Epithelial cell of proximal tubule (primary cell): ENCODE measurements at regions not wholly inside any gene's neighbourhood (a gene's known extent, or its start where the extent isn't known, plus 50 kb on each side); places are given as distances from the start of the nearest gene placed in this dataset.
A peak's percentile ranks its signal among the peaks of the same experiment; 100 is the strongest.

Experiments
- DNase-seq: peaks from one replicate; pipeline ENCODE4 v3.0.0-alpha.2; 2011; ENCODE audit warnings: low read depth
- H3K4me3 ChIP-seq: 2 replicates; pipeline ENCODE4 v1.5.1; 2011; ENCODE audit warnings: low read depth, mild to moderate bottlenecking, low read length
- CTCF ChIP-seq: conservative IDR thresholded peaks from 2 replicates; pipeline ENCODE4 v1.5.1; 2012; ENCODE audit warnings: low read depth, mild to moderate bottlenecking, low read length

- TF ChIP-seq CTCF, result no peak
- no peak overlapping the region for H3K4me3 ChIP-seq
- DNase-seq, result no peak
Measured at GRCh38 chr12:22765421-22766130, 140.6 kb downstream of the ETNK1 start.

GRCh38 chr12:22766911-22767420, 142.0 kb downstream of the ETNK1 start:
- no peak for TF ChIP-seq CTCF
- H3K4me3 ChIP-seq, result no peak overlapping the region
- no peak for DNase-seq

GRCh38 chr12:22781339-22781738, 156.4 kb downstream of the ETNK1 start:
- H3K4me3 ChIP-seq, result no peak overlapping the region
- no peak for DNase-seq
- peak; percentile 33 for TF ChIP-seq CTCF

- no peak for TF ChIP-seq CTCF
- DNase-seq, result no peak
- H3K4me3 ChIP-seq, result no peak overlapping the region
Measured at GRCh38 chr12:22787557-22787956, 162.6 kb downstream of the ETNK1 start.

DNA sequence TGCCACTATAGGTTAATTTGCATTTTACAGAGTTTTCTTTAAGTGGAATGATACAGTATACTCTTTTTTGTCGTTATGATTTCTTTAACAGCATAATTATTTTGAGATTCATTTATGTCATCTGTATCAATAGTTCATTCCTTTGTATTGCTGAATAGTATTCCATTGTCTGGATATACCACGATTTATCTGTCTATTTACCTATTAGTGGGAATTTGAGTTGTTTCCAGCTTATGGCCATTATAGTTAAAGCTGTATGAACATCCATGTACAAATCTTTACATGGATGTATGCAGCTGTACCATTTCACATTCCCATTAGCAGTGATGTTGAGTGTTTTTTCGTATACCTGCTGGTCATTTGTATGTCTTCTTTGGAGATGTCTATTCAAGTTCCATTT, 163.9 kb downstream of the ETNK1 start:
- no peak for DNase-seq
- TF ChIP-seq CTCF, result no peak
- no peak overlapping the region for H3K4me3 ChIP-seq

GRCh38 chr12:22792138-22792537, 167.2 kb downstream of the ETNK1 start:
- no peak for TF ChIP-seq CTCF
- H3K4me3 ChIP-seq, result no peak overlapping the region
- DNase-seq, result no peak

- DNase-seq, result no peak
- no peak overlapping the region for H3K4me3 ChIP-seq
- TF ChIP-seq CTCF, result no peak
Measured at GRCh38 chr12:22794017-22794416, 169.0 kb downstream of the ETNK1 start.
